ENCODE measurements at regions not wholly inside any gene's neighbourhood (a gene's known extent, or its start where the extent isn't known, plus 50 kb on each side); places are given as distances from the start of the nearest gene placed in this dataset.
"Not testable (repeated sequence)": the region's sequence is repeated elsewhere in the genome, so short reads cannot be mapped to it uniquely, and the experiment has no call there.

DNA sequence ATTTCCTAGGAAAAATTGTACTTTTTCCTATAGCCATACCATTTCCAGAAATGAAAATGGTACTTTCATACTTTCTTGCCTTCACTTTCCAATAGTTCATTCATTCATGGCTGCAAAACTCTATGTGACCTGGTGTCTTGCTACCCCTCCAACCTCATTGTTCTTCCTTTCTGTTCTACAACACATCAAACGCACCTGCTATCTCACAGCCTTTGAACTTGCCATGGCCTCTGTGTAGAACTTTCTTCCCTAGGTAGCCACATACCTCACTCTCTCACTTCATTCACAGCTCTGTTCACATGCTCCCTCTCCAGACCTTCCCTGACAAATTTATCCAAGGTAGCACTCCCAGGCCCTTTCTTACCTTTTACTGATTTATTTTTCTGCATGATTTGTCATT lies 149.2 kb downstream of the DUSP6 start:
- ChIA-PET POLR2A (no interaction called here), CTCF (no interaction called here)

DNA sequence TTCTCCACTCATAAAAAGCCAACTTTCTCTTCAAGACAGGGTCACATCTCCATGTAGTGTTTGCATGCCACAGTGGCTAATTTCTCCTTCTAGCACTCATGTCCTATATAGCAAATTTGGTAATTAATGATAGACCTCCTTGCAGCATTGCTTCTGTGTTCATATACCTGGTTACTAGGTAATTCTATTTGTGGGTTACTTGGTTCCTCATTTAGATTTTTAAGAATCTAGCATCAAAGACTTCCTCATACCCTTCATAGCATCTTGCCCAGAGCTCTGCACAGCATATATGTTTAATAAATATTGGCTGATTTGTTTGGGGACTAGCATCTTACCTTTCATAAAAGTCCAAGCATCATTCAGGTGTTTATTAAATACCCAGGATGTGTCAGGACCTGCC lies 152.1 kb downstream of the DUSP6 start:
- CTCF ChIA-PET: no interaction called here
- POLR2A ChIA-PET: no interaction called here

- CTCF ChIA-PET: no interaction called here
- POLR2A ChIA-PET: no interaction called here
These were observed 156.8 kb downstream of the DUSP6 start for GRCh38 chr12:89195470-89195869.

DNA sequence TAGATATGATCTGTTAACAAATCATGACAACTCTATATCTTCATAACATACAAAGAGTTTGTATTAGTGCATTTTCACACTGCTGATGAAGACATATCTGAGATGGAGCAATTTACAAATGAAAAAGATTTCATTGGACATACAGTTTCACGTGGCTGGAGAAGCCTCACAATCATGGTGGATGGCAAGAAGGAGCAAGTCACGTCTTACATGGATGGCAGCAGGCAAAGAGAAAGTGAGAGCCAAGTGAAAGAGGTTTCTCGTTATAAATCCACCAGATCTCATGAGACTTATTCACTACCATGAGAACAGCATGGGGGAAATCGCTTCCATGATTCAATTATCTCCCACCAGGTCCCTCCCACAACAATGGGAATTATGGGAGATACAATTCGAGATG lies 157.6 kb downstream of the DUSP6 start:
- ChIA-PET POLR2A (no interaction called here), CTCF (no interaction called here)

DNA sequence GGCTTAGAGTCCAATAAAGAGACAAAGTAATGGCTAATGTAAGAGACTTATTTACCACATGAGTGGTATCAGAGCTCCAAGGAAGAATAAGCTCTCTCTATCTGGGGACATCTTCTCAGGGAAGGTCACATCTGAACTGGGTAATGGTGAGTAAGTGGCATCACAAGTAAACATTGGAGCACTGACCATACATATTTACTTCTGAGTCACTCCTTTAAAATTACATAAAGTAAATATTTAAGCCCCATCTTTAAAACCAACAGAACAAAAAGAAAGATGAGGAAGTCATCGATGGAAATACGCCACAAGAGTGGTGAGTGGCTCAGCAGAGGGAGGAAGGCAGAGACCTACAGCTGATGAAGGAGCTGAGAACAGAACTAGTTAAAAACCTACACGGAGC lies 159.9 kb downstream of the DUSP6 start:
- ChIA-PET POLR2A (no interaction called here), CTCF (no interaction called here)

DNA sequence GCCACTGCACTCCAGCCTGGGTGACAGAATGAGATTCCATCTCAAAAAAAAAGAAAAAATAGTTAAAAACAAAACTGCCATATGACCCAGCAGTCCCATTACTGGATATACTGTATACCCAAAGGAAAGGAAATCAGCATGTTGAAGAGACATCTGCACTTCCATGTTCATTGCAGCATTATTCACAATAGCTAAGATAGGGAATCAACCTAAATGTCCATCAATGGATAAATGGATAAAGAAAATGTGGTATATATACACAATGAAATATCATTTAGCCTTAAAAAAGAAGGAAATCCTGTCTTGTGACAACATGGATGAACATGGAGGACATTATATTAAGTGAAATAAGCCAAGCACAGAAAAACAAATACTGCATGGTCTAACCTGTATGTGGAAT lies 160.7 kb downstream of the DUSP6 start:
- CTCF ChIA-PET, POLR2A ChIA-PET: not testable (repeated sequence)

DNA sequence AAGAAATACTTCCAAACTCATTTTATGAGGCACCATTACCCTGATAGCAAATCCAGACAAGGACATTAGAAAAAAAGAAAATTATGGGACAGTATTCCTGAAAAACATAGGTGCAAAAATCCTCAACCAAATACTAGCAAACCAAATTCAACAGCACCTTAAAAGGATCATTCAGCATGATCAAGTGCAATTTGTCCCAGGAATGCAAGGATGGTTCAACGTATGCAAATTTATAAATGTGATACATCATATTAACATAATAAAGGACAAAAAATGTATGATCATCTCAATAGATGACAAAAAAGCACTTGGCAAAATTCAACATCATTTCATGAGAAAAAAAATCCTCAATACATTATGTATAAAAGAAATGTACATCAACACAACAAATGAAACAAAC lies 162.9 kb downstream of the DUSP6 start:
- CTCF ChIA-PET: no interaction called here
- POLR2A ChIA-PET: no interaction called here

DNA sequence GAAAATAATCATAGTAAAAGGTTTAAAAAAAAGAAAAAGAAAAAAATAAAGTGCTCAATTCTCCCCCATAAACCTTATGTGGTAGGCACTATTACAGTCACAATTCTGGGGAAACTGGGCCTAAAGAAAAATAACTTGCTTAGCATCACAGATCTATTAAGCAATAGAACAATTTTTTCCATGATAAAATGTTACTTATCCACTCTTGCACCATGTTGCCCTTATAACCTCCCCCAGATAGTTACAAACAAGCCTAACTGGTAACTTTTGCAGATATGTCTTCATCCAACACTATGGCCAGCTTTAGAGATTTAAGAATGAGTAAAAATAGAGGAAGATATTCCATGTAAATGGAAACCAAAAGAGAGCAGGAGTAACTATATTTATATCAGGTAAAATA lies 164.8 kb downstream of the DUSP6 start:
- ChIA-PET CTCF (interaction anchor here (0.7 kb wide), 1 partner anchor 21 kb away, joined by 3 read pairs; no protein-coding TSS in a partner anchor), POLR2A (no interaction called here)

DNA sequence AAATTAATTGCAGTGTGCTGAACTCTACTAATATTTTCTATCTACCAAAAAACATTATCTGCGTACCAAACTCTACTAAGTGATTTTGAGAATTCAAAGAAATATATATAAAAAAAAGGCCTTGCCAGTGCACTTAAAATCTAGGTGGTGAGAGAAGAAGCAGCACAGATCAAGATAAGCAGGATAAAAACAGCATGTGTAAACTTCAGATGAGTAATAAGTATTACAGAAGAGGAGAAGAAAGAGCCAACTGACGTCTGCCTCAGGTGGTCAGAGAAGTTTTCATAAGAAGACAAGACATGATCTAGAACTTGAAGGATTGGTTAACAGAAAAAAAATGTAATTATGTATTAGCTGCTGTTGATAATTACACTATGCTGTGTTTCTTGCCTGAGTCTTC lies 166.4 kb downstream of the DUSP6 start:
- POLR2A ChIA-PET: no interaction called here
- CTCF ChIA-PET: no interaction called here

DNA sequence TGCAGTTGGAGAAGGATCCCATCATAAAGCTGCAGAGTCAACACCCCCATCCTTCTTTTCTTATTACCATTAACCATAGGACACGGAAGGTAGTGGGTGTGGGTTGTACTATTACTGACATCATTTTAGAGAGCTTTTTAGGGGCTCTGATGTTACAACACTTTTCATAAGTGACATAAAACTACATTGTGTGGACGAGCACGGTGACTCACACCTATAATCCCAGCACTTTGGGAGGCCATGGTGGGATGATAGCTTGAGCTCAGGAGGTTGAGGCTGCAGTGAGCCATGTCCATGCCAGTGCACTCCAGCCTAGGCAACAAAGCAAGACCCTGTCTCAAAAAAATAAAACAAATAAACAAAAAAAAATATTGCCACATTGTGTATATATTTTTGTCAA lies 167.1 kb downstream of the DUSP6 start:
- ChIA-PET POLR2A (no interaction called here), CTCF (no interaction called here)

DNA sequence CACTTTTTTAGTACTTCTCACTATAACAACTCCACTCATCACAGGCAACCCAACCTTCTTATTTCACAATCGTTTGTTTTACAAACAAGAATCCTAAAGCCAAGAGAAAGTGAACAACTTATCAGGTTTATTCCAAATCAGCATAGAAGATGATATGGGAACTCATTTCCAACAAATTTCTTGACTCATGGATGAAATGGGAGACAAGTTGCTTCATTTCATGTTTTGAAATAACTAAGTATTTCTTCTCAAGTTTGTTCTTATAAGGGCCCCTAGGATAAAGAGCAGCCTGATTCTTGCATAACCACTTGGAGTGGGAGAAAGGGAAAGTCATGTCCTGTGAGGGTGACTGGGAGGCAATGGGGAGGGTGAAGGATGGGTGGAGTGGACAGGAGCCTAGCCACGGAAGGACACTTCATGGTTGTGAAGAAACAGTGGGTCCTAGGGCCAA lies 168.3 kb downstream of the DUSP6 start:
- ChIA-PET POLR2A (no interaction called here), CTCF (no interaction called here)

GRCh38 chr12:89181271-89181920 lies 170.9 kb downstream of the DUSP6 start:
- ChIA-PET CTCF (interaction anchor here (1.1 kb wide), 1 partner anchor 281 kb away, joined by 4 read pairs; no protein-coding TSS in a partner anchor), POLR2A (interaction anchor here (0.5 to 1.1 kb wide), 2 partner anchors 171 to 257 kb away, joined by 4 to 5 read pairs; partner anchors contain the start of gene DUSP6)

- POLR2A ChIA-PET: interaction anchor here (0.7 kb wide), 1 partner anchor 109 kb away, joined by 3 read pairs; no protein-coding TSS in a partner anchor
These were observed 171.8 kb downstream of the DUSP6 start for GRCh38 chr12:89180496-89180895.

DNA sequence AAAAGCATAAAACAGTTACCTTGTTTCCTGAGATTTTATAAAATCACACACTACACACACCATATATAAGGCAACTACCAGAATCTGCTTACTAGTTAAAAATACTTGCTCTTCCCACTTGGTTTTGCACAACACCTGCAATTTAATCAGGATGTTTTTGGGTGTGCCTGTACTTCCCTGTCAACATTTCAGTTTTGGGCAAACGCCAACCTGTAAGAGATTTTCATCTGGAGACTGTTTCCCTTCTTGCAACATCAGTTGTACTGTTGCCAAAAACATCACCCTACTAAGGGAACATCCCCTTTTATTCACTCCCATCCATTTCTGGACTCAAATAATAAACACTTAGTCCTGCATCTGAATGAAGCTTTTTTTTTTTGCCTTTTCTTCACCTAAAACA lies 172.3 kb downstream of the DUSP6 start:
- ChIA-PET CTCF (no interaction called here), POLR2A (interaction anchor here (0.7 kb wide), 1 partner anchor 109 kb away, joined by 3 read pairs; no protein-coding TSS in a partner anchor)

More at GRCh38 chr12:89180496-89180895, 171.8 kb downstream of the DUSP6 start:
- CTCF ChIA-PET: no interaction called here

DNA sequence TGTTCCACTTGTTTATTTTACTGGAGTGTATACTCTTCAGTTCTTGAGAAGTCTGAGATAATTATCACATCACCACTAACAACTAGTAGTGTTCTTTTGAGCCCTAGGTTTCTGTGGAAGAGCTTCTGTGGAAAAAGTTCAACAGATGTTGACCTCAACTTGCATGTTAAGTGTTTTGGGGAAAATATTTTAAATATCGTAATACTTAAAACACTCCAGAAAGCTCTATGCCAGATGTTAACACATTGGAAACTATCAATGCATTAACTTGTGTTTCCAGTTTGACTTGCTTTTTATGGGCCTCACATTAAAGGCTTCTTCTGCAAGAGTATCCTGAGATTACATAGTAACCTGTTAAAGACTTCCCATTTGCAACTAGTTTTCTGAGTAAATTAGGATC lies 173.1 kb downstream of the DUSP6 start:
- CTCF ChIA-PET: no interaction called here

GRCh38 chr12:89177802-89178395 lies 174.4 kb downstream of the DUSP6 start:
- ChIA-PET CTCF (no interaction called here), POLR2A (no interaction called here)

More for the DNA sequence above, 173.1 kb downstream of the DUSP6 start:
- POLR2A ChIA-PET: no interaction called here

- ChIA-PET POLR2A (no interaction called here), CTCF (no interaction called here)
These were observed 175.6 kb downstream of the DUSP6 start for GRCh38 chr12:89176676-89177075.

DNA sequence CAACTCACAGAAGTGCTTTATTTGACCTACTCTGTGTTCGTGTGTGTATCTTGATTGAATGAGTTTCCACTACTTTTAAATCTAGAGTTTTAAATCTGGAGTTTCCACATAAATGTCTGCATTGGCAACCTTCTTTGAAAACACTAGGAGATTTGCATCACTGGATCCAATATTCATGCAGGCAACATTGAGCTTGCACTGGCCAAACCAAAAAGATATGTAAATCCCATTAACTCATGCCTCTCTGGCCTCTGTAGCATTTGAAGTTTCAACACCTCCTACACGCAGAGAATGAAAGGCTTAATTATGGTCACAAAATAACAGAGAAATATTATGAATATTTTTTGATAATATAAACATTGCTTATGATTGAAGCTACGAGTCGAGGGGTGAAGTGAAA lies 178.6 kb downstream of the DUSP6 start:
- CTCF ChIA-PET: no interaction called here
- POLR2A ChIA-PET: no interaction called here

GRCh38 chr12:89173096-89173495 lies 179.2 kb downstream of the DUSP6 start:
- ChIA-PET CTCF (no interaction called here), POLR2A (no interaction called here)

- POLR2A ChIA-PET: no interaction called here
These were observed 180.1 kb downstream of the DUSP6 start for GRCh38 chr12:89172224-89172623.

DNA sequence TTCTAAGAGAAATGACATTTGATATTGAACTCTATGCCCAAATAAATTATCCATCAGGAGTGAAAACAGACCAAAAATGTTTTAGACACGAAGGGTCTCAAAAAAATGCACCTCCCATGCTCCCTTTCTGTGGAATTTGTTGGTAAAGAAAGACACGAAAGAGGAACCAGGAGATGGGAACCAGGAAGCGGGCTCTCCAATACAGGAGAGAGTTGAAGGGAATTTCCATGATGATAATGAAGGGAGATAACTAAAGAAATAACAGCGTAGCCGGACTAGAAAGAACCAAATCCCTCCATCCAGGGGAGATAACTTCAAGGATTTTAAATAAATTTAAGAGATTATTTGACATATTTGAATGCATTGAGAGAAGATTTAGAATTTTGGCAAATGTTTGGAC lies 183.0 kb downstream of the DUSP6 start:
- CTCF ChIA-PET: no interaction called here
- POLR2A ChIA-PET: no interaction called here

More at GRCh38 chr12:89172224-89172623, 180.1 kb downstream of the DUSP6 start:
- CTCF ChIA-PET: no interaction called here

GRCh38 chr12:89167986-89168385 lies 184.3 kb downstream of the DUSP6 start:
- CTCF ChIA-PET: no interaction called here
- POLR2A ChIA-PET: no interaction called here
